ENCODE measurements at regions not wholly inside any gene's neighbourhood (a gene's known extent, or its start where the extent isn't known, plus 50 kb on each side); places are given as distances from the start of the nearest gene placed in this dataset.

- TF ChIP-seq CTCF (conservative IDR thresholded peaks at IDR 0.05; ENCODE audit: low read length) = peak; percentile 81
- TF ChIP-seq EZH2phosphoT487 (IDR thresholded peaks at IDR 0.05; ENCODE audit: borderline replicate concordance) = no peak
Measured at GRCh38 chr3:107206141-107206540, 171.1 kb upstream of the CCDC54 start.
